ENCODE measurements at regions not wholly inside any gene's neighbourhood (a gene's known extent, or its start where the extent isn't known, plus 50 kb on each side); places are given as distances from the start of the nearest gene placed in this dataset.

DNA sequence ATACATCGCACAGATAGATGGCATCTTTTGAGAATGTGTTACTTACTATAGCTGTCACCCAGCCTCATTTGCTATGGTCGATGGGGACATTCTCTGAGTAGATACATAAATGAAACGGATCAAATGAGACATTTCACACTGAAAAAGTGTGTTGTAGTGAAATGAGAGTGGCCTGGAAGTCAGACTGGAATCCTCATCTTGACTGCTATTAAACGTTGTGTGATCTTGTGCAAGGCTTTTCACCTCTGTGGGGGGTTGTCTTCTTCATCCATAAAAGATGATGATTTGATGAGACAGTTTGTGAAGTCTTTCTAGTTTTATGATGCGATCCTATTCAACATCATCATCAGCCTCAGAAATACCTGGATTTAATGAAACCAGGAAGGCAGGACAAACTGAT lies 155.4 kb upstream of the MYO3A start:
- TF ChIP-seq, protein P1, sequence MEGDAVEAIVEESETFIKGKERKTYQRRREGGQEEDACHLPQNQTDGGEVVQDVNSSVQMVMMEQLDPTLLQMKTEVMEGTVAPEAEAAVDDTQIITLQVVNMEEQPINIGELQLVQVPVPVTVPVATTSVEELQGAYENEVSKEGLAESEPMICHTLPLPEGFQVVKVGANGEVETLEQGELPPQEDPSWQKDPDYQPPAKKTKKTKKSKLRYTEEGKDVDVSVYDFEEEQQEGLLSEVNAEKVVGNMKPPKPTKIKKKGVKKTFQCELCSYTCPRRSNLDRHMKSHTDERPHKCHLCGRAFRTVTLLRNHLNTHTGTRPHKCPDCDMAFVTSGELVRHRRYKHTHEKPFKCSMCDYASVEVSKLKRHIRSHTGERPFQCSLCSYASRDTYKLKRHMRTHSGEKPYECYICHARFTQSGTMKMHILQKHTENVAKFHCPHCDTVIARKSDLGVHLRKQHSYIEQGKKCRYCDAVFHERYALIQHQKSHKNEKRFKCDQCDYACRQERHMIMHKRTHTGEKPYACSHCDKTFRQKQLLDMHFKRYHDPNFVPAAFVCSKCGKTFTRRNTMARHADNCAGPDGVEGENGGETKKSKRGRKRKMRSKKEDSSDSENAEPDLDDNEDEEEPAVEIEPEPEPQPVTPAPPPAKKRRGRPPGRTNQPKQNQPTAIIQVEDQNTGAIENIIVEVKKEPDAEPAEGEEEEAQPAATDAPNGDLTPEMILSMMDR (IDR thresholded peaks at IDR 0.05) = no peak
- no peak for TF ChIP-seq POLR2A (IDR thresholded peaks at IDR 0.05)
